Stimulated activated CD4-positive, alpha-beta T cell treated with anti-CD3 and anti-CD28 coated beads, Interleukin-1b, Interleukin-23, amount 100 ng/mL, for 4 hours (primary cell): ENCODE measurements at regions not wholly inside any gene's neighbourhood (a gene's known extent, or its start where the extent isn't known, plus 50 kb on each side); places are given as distances from the start of the nearest gene placed in this dataset.

ENCODE experiments used
- DNase-seq, 2 donors: peaks; one replicate each; pipeline ENCODE4 v3.0.0-alpha.2; 2020; ENCODE audit warnings: low read depth in 2 of 2

DNA sequence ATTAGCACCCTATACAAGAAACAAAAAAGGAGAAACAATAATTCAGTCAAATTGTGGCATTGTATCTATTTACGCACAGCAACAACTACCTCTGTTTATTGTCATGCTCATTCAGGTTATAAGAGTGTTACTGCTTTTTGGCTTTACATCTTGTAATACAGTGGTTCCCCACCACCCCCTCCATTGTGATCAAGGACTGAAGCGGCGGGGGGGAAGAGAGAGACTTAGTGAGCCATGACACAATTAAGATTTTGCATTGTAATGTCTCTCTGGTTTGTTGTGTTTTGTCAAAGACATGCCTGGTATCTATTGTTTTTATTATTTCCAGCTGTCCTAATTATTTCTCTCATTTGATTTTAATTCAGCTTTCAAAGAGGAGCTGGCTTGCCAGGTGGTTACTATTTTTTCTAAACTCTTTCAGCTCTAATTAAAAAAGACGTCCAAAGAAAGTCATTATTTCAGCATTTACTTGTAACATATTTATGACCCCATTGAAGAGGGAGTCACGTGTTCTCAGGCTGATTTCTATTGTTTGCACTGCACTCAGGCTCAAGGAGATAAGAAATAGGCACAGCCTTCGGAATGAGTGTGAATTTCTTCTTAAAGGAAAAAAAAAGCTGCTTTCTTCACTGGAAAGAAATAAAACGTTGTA is 234.4 kb upstream of the TBL1XR1 start:
- DNase-seq: no peak

- no peak for DNase-seq
Observed at GRCh38 chr3:177435301-177435700, 238.0 kb upstream of the TBL1XR1 start.

DNA sequence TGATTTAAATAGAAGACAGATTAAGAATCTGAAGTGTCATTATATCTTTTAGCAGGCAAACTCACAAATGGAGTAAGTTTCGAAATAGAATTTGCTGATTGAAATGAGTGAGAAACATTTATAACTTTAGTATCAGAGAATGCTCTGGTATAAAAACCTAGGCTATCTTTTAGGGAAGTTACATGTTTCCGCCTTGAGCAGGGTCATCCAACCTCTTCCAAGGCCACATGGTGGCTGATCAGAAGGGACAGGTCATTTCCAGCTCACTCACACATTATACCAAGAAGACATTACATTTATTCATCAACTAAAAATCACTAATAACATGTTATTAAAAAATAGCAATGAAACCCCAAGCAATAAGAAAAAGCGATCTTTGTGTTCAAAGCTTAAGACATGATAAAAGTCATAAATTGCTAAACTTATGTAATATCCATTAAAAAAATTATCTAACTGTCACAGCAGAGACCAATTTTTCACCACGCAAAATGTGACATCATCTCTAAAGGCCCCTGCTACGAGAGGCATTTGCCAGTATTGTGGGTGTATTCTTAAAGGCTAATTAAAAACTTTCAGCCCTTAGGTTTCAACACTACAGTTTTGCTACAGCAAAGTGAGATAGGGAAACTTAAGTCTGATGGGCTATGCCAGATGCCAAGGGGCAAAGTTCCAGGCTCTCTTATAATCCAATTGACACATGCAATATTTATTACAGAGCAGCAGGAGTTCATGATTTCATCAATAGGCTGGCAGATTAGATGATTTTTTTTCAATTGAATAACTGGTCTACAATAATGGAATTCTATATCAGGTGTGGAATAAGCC is 240.4 kb upstream of the TBL1XR1 start:
- no peak for DNase-seq

DNA sequence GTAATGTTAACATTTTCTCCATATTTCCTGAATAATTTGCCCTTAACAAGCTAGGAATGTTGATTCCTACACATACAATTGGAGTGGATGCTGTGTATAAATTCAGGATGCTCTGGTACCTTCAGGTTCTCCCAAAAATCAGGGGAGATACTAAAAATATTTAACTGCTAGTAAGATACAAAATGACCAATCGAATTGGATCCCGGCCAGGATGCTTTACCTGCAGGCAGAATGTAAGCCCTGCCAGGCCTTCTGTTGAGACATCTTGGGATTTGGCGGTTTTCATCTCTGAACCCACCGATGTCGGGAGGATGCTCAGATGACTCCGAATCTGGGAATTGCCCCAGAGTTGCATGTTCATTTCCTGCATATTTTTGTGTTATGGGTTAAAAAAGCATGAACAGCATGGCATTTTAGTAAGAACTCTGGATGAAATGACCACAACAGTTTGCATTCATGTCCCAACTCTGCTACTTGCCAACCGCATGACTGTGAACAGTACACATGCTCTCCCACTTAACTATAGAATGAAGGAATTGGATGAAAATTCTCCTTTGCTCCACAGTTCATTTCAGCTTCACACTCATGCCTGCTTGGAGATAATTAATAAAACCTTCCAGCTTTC is 241.4 kb upstream of the TBL1XR1 start:
- DNase-seq: no peak

DNA sequence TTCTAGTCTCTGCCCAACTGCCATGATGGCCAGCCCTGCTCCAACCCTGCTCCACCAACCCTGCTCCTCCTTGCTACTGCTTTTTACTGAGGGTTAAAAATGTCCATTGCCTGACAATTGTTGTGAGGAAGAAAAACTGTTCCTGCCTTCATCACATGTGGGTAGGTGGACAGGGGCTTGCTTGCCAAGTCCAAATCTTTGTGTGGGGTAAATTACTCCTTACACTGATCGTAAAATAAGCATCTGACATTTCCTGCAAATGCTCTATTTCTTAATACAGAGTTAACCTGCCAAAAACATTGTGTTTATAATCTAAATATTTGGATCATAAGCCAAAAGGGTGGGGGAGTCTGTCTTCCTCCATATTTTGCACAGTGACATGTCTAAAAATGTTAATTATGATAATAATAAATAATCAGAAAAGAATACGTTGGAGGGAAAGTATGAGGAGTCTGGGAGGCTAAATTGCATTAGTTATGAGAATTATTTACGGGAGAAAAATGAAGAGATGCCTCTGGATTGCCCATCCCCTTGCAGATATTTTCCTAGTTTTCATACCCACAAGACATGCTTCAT is 242.5 kb upstream of the TBL1XR1 start:
- DNase-seq: no peak

- DNase-seq: no peak
Observed at GRCh38 chr3:177440456-177441104, 243.3 kb upstream of the TBL1XR1 start.

DNA sequence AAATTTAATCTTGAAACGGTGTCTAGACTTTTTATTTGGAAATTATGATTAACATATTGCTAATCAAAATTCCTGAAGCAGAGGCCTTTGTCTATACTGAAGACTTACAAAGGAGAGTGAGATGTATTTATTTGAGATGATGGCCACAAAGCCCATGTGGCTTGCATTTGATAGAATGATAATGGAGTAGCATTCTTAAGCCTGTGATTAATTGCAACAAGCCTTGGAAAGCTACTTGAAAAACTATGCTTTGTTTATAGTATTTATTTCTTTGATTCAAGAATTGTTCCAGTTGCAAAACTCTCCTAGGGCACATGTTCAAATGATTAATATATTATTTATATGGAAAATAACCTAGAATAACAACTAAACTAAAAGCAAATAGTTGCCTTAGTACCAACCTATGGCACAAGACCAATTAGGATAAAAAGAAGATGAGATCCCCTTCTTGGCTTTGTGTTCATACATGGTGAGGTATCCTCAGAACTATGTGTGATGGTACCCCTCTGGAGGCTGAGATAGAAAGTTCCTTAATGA is 244.1 kb upstream of the TBL1XR1 start:
- DNase-seq: no peak

DNA sequence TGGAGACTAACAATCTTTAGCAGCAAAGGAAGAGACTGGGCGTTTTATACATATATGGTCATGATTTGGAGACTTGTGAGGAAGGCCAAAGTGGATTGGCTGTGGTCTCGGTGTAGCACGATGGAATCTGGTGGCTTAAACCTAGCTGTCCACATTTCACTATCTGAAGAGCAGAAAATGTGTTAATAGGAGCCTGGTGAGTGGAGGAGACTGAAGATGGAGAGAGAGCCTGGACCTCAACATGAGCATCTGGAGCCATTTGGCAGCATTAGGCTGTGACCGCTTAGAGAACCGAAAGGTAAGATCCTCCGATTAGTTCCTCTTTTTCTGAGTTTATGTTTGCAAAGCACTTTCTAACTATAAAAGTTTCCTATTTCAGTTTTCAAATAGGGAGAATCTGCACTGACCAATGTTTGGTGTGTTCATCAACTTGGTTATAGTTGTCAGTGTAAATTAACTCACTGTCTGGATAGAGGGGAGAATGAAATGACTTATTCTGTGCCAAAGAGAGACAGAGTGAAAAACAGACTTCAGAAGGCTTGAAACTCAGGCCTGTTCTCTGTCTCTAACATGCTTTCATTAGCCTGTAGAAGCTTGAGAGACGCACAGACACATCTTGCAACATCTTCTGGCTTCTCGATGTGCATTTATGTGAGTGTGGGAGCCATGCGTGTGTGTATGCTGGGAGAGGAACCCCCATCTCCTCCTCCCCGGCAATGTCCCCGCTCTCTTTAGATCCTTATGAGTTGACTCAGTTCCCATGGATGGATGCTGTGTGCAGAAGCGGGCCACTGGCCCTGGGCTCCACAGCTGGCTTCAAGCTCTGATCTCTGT is 244.7 kb upstream of the TBL1XR1 start:
- no peak for DNase-seq

- no peak for DNase-seq
Observed at GRCh38 chr3:177443469-177443868, 246.2 kb upstream of the TBL1XR1 start.

- no peak for DNase-seq
Observed at GRCh38 chr3:177444696-177445095, 247.4 kb upstream of the TBL1XR1 start.

- no peak for DNase-seq
Observed at GRCh38 chr3:177445549-177445948, 248.3 kb upstream of the TBL1XR1 start.

DNA sequence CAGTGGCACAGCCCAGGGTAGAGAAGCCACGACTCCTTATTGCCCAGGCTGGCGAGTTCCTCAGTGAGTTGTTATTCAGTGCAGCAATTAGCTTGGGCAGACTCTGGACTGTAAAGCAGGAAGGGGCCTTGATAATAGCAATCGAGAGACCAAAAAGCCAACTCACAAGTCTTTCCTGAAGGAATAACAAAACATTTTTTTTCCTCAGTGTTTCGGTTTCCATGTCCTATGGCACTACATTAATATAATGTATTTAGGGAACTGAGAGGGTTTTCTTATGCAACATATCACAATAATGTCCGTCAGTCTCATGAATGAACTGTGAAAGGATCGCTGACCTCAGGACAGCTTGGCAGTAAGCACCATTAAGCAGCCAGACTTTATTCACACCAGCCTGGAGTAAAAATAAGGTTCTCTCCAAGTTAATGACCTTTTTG is 248.9 kb upstream of the TBL1XR1 start:
- DNase-seq: no peak

GRCh38 chr3:177447938-177448337 is 250.7 kb upstream of the TBL1XR1 start:
- no peak for DNase-seq

DNA sequence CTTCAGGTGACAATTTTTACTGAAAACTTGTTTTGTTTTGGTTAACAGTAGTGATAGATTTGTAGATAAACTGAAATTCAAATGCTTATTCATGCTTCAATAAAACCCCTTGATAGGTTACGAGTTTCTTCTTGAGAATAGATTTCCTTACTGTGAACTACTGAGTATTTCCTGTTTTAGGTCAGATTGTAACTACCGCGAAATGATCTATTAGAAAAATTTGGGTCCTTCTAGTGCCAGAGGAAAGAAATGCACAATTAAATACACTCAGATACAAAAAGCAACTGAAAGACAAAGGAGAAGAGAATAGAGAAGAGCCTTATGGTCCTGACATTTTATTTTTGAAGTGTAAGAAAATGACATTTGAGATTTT is 251.7 kb upstream of the TBL1XR1 start:
- DNase-seq: no peak

GRCh38 chr3:177449360-177450006 is 252.2 kb upstream of the TBL1XR1 start:
- no peak for DNase-seq

DNA sequence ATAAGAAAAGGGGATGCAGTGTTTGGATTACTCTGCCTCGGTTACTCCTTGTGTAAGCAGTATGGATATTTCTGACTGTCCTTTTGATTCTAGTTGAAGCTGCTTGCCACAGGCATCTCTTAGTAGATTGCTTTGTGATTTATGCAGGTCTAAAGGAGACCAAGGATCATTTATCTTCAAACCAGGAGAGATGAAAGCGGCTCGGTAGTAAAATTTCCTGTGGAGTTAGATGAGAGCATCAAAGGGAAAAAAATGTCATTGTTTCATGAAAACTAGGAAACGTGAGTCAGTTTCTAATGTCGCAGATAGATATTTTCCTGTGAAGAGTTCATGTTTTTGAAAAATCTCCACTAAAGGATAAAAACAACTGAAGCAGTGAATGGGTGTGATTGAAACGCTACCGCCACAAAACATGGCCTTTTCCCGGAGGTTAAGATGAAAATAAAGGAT is 254.0 kb upstream of the TBL1XR1 start:
- no peak for DNase-seq

- DNase-seq: no peak
Observed at GRCh38 chr3:177451864-177452830, 254.9 kb upstream of the TBL1XR1 start.

DNA sequence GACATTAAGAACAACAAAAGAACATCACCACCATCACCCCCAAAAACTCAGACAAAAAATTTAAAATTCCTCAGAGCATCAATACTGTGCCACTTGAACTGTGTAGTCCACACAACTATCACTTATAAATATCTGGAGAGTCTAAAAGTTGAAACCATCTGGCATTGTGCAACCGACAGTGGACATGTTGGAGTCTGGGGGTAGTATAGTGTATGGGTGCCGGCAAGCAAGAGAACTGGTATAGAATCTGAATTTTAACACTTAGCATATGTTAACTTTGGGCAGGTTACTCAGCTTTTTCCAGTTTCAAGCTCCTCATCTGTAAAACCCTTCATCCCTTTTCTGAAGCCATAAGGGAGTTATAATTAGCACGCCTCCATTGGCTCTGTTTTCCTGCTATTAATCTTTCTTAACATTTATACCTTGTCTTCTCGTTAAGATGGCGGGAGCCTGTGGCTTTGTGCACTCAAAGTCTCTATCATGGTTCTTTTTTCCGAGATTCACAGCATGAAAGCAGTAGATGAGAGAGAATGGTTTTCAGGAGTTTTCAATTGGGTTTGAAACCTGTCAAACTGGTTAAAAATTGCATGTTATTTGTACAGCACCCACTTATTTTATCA is 255.7 kb upstream of the TBL1XR1 start:
- DNase-seq: no peak

GRCh38 chr3:177453451-177453844 is 256.2 kb upstream of the TBL1XR1 start:
- DNase-seq: no peak
